NCI-H146 treated with DMSO at 0.1 percent for 48 hours (cell line): ENCODE measurements at regions not wholly inside any gene's neighbourhood (a gene's known extent, or its start where the extent isn't known, plus 50 kb on each side); places are given as distances from the start of the nearest gene placed in this dataset.

ENCODE experiments used
- DNase-seq: peaks from one replicate; lab custom pipeline; 2025; ENCODE audit not compliant: unreplicated experiment; lab: John Stamatoyannopoulos, UW

- no peak for DNase-seq
Measured at GRCh38 chr21:35328856-35329455, 279.9 kb upstream of the RUNX1 start.

- DNase-seq = no peak
Measured at GRCh38 chr21:35326677-35327076, 277.6 kb upstream of the RUNX1 start.

- no peak for DNase-seq
Measured at GRCh38 chr21:35325953-35326352, 276.9 kb upstream of the RUNX1 start.

GRCh38 chr21:35324372-35325220, 275.5 kb upstream of the RUNX1 start:
- no peak for DNase-seq

GRCh38 chr21:35323947-35324346, 274.8 kb upstream of the RUNX1 start:
- DNase-seq = no peak

GRCh38 chr21:35321322-35322200, 272.5 kb upstream of the RUNX1 start:
- DNase-seq = peak; percentile 16

- no peak for DNase-seq
Measured at GRCh38 chr21:35319684-35320283, 270.7 kb upstream of the RUNX1 start.

- DNase-seq = no peak
Measured at GRCh38 chr21:35316933-35317332, 267.8 kb upstream of the RUNX1 start.

GRCh38 chr21:35316456-35316855, 267.4 kb upstream of the RUNX1 start:
- no peak for DNase-seq

GRCh38 chr21:35314857-35315582, 265.9 kb upstream of the RUNX1 start:
- no peak for DNase-seq

GRCh38 chr21:35311985-35312384, 262.9 kb upstream of the RUNX1 start:
- DNase-seq = no peak

GRCh38 chr21:35309316-35309715, 260.2 kb upstream of the RUNX1 start:
- DNase-seq = no peak

GRCh38 chr21:35303085-35303484, 254.0 kb upstream of the RUNX1 start:
- no peak for DNase-seq

- no peak for DNase-seq
Measured at GRCh38 chr21:35298757-35299156, 249.7 kb upstream of the RUNX1 start.

GRCh38 chr21:35297665-35298064, 248.6 kb upstream of the RUNX1 start:
- DNase-seq = no peak

GRCh38 chr21:35294231-35294898, 245.3 kb upstream of the RUNX1 start:
- DNase-seq = peak; percentile 89

- no peak for DNase-seq
Measured at GRCh38 chr21:35291973-35292627, 243.0 kb upstream of the RUNX1 start.

- no peak for DNase-seq
Measured at GRCh38 chr21:35291034-35291433, 241.9 kb upstream of the RUNX1 start.

GRCh38 chr21:35288238-35288637, 239.1 kb upstream of the RUNX1 start:
- DNase-seq = no peak
